Gastroesophageal sphincter (tissue), 4 donors: ENCODE measurements at regions not wholly inside any gene's neighbourhood (a gene's known extent, or its start where the extent isn't known, plus 50 kb on each side); places are given as distances from the start of the nearest gene placed in this dataset.

Experiments
- ATAC-seq: fragments of 150-250 bp; one replicate; pipeline ENCODE4 v1.9.1; 2016; ENCODE audit warnings: mild to moderate bottlenecking, moderate library complexity
- H3K27ac ChIP-seq, 4 donors: fragments of 200-600 bp; sonication (generic) in 3 of 4; 1 replicate in 3 of 4; 2 replicates in 1 of 4; pipeline ENCODE4 v1.5.1; 2016 to 2019
- H3K27me3 ChIP-seq: fragments of 200-600 bp; sonication (generic); one replicate; pipeline ENCODE4 v1.5.1; 2019
- H3K36me3 ChIP-seq, 2 donors: fragments of 200-600 bp; sonication (generic); one replicate each; pipeline ENCODE4 v1.5.1; 2019; ENCODE audit warnings: control low read depth in 1 of 2
- H3K4me1 ChIP-seq, 3 donors: fragments of 200-600 bp; sonication (generic); 1 replicate in 2 of 3; 2 replicates in 1 of 3; pipeline ENCODE4 v1.5.1; 2016 to 2019; ENCODE audit warnings: control low read depth in 2 of 3
- H3K4me3 ChIP-seq, 2 donors: fragments of 200-600 bp; sonication (generic); one replicate each; pipeline ENCODE4 v1.5.1; 2019; ENCODE audit warnings: mild to moderate bottlenecking in 1 of 2, moderate library complexity in 1 of 2
- H3K9me3 ChIP-seq, 3 donors: fragments of 200-600 bp; sonication (generic); one replicate each; pipeline ENCODE4 v1.5.1; 2017 to 2019; ENCODE audit warnings: control low read depth in 2 of 3
- EP300 ChIP-seq: sonication (generic); formaldehyde crosslinking; IDR thresholded peaks from one replicate; pipeline ENCODE4 v1.6.1; 2017; ENCODE audit warnings: antibody characterized with exemption, mild to moderate bottlenecking
- POLR2A ChIP-seq, 2 donors: fragments of 450-650 bp; IDR thresholded peaks; one replicate each; pipeline ENCODE4 v1.6.1; 2017; ENCODE audit warnings: antibody characterized with exemption in 2 of 2, mild to moderate bottlenecking in 2 of 2, moderate library complexity in 1 of 2
- POLR2AphosphoS5 ChIP-seq: sonication (generic); formaldehyde crosslinking; IDR thresholded peaks from one replicate; pipeline ENCODE4 v1.6.1; 2017; ENCODE audit warnings: antibody characterized with exemption
- WGBS, 2 donors: methylation state at CpG; one replicate each; pipeline ENCODE4 v1.1.5; 2018; ENCODE audit warnings: low coverage in 1 of 2; 5-methylcytosine and 5-hydroxymethylcytosine counted together
- TF ChIP-seq, protein P1 (sequence below), 4 experiments: fragments of 200-600 bp in 2 of 4; fragments of 450-650 bp in 2 of 4; sonication (generic) in 1 of 4; IDR thresholded peaks; one replicate each; pipeline ENCODE4 v1.5.1; 2017 to 2019; ENCODE audit warnings: antibody characterized with exemption in 4 of 4, mild to moderate bottlenecking in 2 of 4, moderate library complexity in 2 of 4

DNA sequence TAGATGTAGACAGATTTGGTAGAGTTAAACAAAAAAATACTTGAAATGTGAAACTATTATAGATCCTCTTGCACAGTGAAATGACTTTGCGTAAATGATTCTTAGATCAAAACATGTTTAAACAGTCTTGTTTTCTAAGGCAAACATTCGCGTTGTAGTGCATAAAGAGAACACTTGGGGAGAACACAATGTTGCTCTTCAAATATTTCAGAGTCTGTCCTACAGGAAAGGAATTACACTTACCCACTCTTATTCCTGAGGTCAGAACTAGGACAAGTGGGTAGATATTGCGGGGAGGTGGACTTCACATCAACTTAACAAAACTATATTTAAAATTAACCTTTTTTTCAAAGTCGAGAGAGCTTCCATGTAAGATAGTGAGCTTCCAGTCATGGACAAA is 183.5 kb upstream of the PCSK2 start:
- 78 to 89% methylated on average over 5 of the region's 5 CpGs for WGBS, 2 donors
- H3K9me3 ChIP-seq: no peaks in the 10 kb centered on the region
- no peaks in the 10 kb centered on the region for H3K36me3 ChIP-seq
- no peak for TF ChIP-seq EP300
- no peak for TF ChIP-seq POLR2A (IDR thresholded peaks at IDR 0.05)
- TF ChIP-seq, protein P1, sequence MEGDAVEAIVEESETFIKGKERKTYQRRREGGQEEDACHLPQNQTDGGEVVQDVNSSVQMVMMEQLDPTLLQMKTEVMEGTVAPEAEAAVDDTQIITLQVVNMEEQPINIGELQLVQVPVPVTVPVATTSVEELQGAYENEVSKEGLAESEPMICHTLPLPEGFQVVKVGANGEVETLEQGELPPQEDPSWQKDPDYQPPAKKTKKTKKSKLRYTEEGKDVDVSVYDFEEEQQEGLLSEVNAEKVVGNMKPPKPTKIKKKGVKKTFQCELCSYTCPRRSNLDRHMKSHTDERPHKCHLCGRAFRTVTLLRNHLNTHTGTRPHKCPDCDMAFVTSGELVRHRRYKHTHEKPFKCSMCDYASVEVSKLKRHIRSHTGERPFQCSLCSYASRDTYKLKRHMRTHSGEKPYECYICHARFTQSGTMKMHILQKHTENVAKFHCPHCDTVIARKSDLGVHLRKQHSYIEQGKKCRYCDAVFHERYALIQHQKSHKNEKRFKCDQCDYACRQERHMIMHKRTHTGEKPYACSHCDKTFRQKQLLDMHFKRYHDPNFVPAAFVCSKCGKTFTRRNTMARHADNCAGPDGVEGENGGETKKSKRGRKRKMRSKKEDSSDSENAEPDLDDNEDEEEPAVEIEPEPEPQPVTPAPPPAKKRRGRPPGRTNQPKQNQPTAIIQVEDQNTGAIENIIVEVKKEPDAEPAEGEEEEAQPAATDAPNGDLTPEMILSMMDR (IDR thresholded peaks at IDR 0.05): no peak
- TF ChIP-seq POLR2AphosphoS5: no peak
- no peak for ATAC-seq
- H3K27ac ChIP-seq: no peak overlapping the region
- H3K4me3 ChIP-seq: no peak overlapping the region
- H3K27me3 ChIP-seq: no peaks in the 10 kb centered on the region
- no peaks in the 10 kb centered on the region for H3K4me1 ChIP-seq

DNA sequence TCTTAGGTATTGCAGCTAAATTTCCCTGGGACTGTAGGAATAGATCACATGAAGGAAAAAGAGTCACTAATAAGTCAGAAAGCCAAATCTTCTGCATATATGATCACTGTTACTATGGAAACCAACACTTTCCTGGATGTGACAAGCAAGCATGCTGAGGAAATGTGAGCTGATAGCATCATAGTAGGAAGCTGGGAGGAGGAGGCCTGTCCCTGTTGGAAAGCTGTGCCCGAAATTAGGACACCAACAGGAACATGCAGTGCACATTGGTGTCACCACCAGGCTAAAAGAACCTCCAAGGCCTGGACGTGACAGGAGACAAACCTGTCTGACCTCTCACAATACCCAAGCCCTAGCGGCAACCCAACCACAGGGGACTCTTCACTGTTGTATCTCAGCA is 181.9 kb upstream of the PCSK2 start:
- TF ChIP-seq POLR2AphosphoS5 (no peak), POLR2A (IDR thresholded peaks at IDR 0.05) (no peak), EP300 (no peak)
- TF ChIP-seq, protein P1 (IDR thresholded peaks at IDR 0.05): no peak
- Histone ChIP-seq H3K27ac (no peak overlapping the region), H3K4me3 (no peak overlapping the region), H3K36me3 (no peaks in the 10 kb centered on the region), H3K27me3 (no peaks in the 10 kb centered on the region), H3K9me3 (no peaks in the 10 kb centered on the region), H3K4me1 (no peaks in the 10 kb centered on the region)
- WGBS, 2 donors: 43 to 62% methylated on average over 2 of the region's 3 CpGs
- ATAC-seq: no peak

DNA sequence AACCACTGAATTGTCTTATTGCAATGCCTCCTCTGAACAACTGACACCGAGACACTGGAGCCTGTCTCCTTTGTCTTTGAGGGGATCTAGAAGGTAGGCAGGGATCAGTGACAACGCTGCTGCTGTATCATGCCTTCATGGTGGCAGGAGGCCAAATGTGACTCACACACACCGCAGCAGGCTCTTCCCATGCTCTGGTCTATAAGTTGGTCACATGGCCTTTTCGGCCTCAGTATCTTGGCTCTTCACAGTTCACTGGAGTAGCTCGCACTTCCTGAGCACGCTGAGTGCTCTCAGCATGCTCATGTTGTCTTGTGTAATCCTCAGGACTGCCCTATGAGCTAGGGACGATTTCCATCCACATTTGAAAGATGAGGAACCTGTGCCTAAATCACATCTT is 167.4 kb upstream of the PCSK2 start:
- Histone ChIP-seq H3K27me3 (no peaks in the 10 kb centered on the region), H3K27ac (no peak overlapping the region)
- no peak for ATAC-seq

DNA sequence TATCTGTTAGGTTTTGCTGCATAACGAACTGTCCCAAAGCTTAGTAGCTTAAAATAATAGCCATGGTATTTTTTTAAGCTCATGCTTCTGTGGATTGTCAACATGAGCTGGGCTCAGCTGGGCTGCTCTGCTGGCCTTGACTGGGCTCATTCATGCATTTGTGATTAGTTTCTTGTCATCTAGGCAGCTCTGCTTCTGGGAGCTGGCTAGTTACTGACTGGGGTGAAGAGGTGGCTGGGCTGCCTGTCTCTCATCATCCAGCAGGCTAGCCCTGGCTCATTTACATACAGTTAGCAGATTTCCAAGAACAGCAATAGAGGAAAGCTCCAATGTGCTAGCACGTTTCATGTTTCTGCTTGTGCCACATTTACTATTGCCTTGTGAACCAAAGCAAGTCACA is 165.1 kb upstream of the PCSK2 start:
- Histone ChIP-seq H3K36me3 (no peaks in the 10 kb centered on the region), H3K4me1 (no peaks in the 10 kb centered on the region), H3K4me3 (no peak overlapping the region), H3K27me3 (no peaks in the 10 kb centered on the region), H3K27ac (no peak overlapping the region), H3K9me3 (peaks cover 0 to 29% (median 0%) of the 10 kb centered on the region in 3 donors)
- ATAC-seq: no peak
- WGBS, 2 donors: 40 to 60% methylated on average over 1 to 2 of the region's 2 CpGs
- TF ChIP-seq, protein P1 (IDR thresholded peaks at IDR 0.05): no peak
- no peak for TF ChIP-seq EP300

More for the DNA sequence above, 167.4 kb upstream of the PCSK2 start:
- WGBS, 2 donors: 52 to 76% methylated on average over 2 to 3 of the region's 7 CpGs
- H3K4me3 ChIP-seq: no peak overlapping the region
- H3K36me3 ChIP-seq: no peaks in the 10 kb centered on the region
- peaks cover 0 to 35% (median 0%) of the 10 kb centered on the region in 3 donors for H3K9me3 ChIP-seq
- no peak for TF ChIP-seq EP300
- no peak for TF ChIP-seq POLR2AphosphoS5
- TF ChIP-seq, protein P1 (IDR thresholded peaks at IDR 0.05): no peak
- no peak for TF ChIP-seq POLR2A (IDR thresholded peaks at IDR 0.05)
- H3K4me1 ChIP-seq: no peaks in the 10 kb centered on the region

DNA sequence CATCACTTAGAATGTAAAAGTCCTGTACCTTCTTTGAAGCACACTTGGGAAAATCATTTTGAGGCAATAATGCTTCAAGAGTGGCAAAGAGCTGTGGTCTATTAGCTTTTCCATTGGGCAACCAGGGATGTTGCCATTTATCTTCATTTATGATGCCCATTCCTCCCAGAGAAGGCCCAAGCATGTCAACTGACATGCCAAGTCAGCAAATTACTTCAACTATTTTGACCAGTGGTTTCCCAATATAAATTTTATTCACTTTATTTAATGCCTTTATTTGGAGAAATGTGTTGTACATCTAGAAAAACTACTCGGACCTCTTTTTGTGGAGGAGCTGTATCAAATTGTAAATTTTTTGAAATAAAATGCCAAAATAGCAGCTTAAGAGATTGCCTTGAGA is 164.1 kb upstream of the PCSK2 start:
- H3K36me3 ChIP-seq: no peaks in the 10 kb centered on the region
- H3K9me3 ChIP-seq: peaks cover 0 to 20% (median 0%) of the 10 kb centered on the region in 3 donors
- H3K4me3 ChIP-seq: no peak overlapping the region
- no peak for ATAC-seq
- no peaks in the 10 kb centered on the region for H3K4me1 ChIP-seq
- no peak overlapping the region for H3K27ac ChIP-seq
- no peak for TF ChIP-seq POLR2AphosphoS5
- TF ChIP-seq POLR2A (IDR thresholded peaks at IDR 0.05): no peak
- TF ChIP-seq, protein P1 (IDR thresholded peaks at IDR 0.05): no peak
- TF ChIP-seq EP300: no peak
- no peaks in the 10 kb centered on the region for H3K27me3 ChIP-seq
- 56 to 100% methylated on average over 1 of the region's 1 CpG for WGBS, 2 donors
